ENCODE measurements at regions not wholly inside any gene's neighbourhood (a gene's known extent, or its start where the extent isn't known, plus 50 kb on each side); places are given as distances from the start of the nearest gene placed in this dataset.

GRCh38 chr7:85711894-85712293 lies 525.0 kb upstream of the SEMA3D start:
- no peak overlapping the region for H3K4me2 ChIP-seq (ENCODE audit: insufficient read depth, low read length)
- no TSS peak for BruUV-seq (replicated peaks)
- no peak overlapping the region for H3K4me3 ChIP-seq
- H3K36me3 ChIP-seq (ENCODE audit: control insufficient read depth, insufficient read depth, low read length) = no peaks in the 10 kb centered on the region
- H3K79me2 ChIP-seq (ENCODE audit: control insufficient read depth, insufficient read depth, low read length) = no peaks in the 10 kb centered on the region
- no peaks in the 10 kb centered on the region for H4K20me1 ChIP-seq (replicated peaks; ENCODE audit: control insufficient read depth, insufficient read depth, low read length)
- no peaks in the 10 kb centered on the region for H3K4me1 ChIP-seq (replicated peaks in 1 of 2; ENCODE audit: control insufficient read depth in 2 of 2, insufficient read depth in 2 of 2, low read length in 2 of 2)
- intact Hi-C loops (cut with micrococcal nuclease) (no loop called here), in situ Hi-C loops (cut with MboI) (no loop called here)
- CTCF ChIA-PET (ENCODE audit: low intra/inter-chr PET ratio) = no interaction called here
- ATAC-seq (no peak), DNase-seq (ENCODE audit: extremely low read depth in 1 of 4, low spot score in 3 of 4) (no peak), FAIRE-seq (no peak)
- no peak overlapping the region for H3K9ac ChIP-seq (ENCODE audit: insufficient read depth in 1 of 2, low read depth in 2 of 2, low read length in 2 of 2)
- 0% methylated on average over 2 of the region's 2 CpGs for WGBS (ENCODE audit: insufficient coverage, low coverage, missing lambda C conversion rate)
- TF ChIP-seq ZNF551 (CRISPR knock-in tag; IDR thresholded peaks at IDR 0.05) = no peak
- no peak for TF ChIP-seq RHOXF2B (CRISPR knock-in tag; conservative IDR thresholded peaks at IDR 0.05)
- TF ChIP-seq HMBOX1 (IDR thresholded peaks at IDR 0.05) = no peak
- H3K9me1 ChIP-seq (ENCODE audit: control insufficient read depth, insufficient read depth, low read length) = no peaks in the 10 kb centered on the region
- H3K27ac ChIP-seq (ENCODE audit: extremely low read depth, low read depth, low read length) = no peak overlapping the region
- no peaks in the 10 kb centered on the region for H3K27me3 ChIP-seq (ENCODE audit: control insufficient read depth in 2 of 2, insufficient read depth in 2 of 2, low read length in 2 of 2)
- no peak overlapping the region for H2AFZ ChIP-seq (ENCODE audit: low read depth, low read length)
- H3K9me3 ChIP-seq (replicated peaks; ENCODE audit: control insufficient read depth, insufficient read depth, low read depth, low read length) = no peaks in the 10 kb centered on the region
- POLR2A ChIA-PET = no interaction called here

- H3K4me3 ChIP-seq = no peak overlapping the region
- H3K27me3 ChIP-seq (ENCODE audit: control insufficient read depth in 2 of 2, insufficient read depth in 2 of 2, low read length in 2 of 2) = no peaks in the 10 kb centered on the region
- no peaks in the 10 kb centered on the region for H3K9me3 ChIP-seq (replicated peaks; ENCODE audit: control insufficient read depth, insufficient read depth, low read depth, low read length)
- no TSS peak for BruUV-seq (replicated peaks)
- WGBS (ENCODE audit: insufficient coverage, low coverage, missing lambda C conversion rate) = 0% methylated on average over 2 of the region's 2 CpGs
- no peak for FAIRE-seq
- H4K20me1 ChIP-seq (replicated peaks; ENCODE audit: control insufficient read depth, insufficient read depth, low read length) = no peaks in the 10 kb centered on the region
- no peaks in the 10 kb centered on the region for H3K36me3 ChIP-seq (ENCODE audit: control insufficient read depth, insufficient read depth, low read length)
- intact Hi-C loops (cut with micrococcal nuclease) (no loop called here), in situ Hi-C loops (cut with MboI) (no loop called here)
- H3K9me1 ChIP-seq (ENCODE audit: control insufficient read depth, insufficient read depth, low read length) = no peaks in the 10 kb centered on the region
- H3K79me2 ChIP-seq (ENCODE audit: control insufficient read depth, insufficient read depth, low read length) = no peaks in the 10 kb centered on the region
- TF ChIP-seq ZBTB7A (IDR thresholded peaks at IDR 0.05; ENCODE audit: borderline replicate concordance, control insufficient read depth, low read depth, low read length) (no peak), ZKSCAN3 (CRISPR knock-in tag; IDR thresholded peaks at IDR 0.05) (no peak), SETDB1 (IDR thresholded peaks at IDR 0.05; ENCODE audit: low read length) (no peak)
- no peak overlapping the region for H3K4me2 ChIP-seq (ENCODE audit: insufficient read depth, low read length)
- no peak overlapping the region for H2AFZ ChIP-seq (ENCODE audit: low read depth, low read length)
- H3K27ac ChIP-seq (ENCODE audit: extremely low read depth, low read depth, low read length) = no peak overlapping the region
- no peak for ATAC-seq
- H3K9ac ChIP-seq (ENCODE audit: insufficient read depth in 1 of 2, low read depth in 2 of 2, low read length in 2 of 2) = no peak overlapping the region
- ChIA-PET POLR2A (no interaction called here), CTCF (ENCODE audit: low intra/inter-chr PET ratio) (no interaction called here)
- DNase-seq (ENCODE audit: extremely low read depth in 1 of 4, low spot score in 3 of 4) = no peak
- no peaks in the 10 kb centered on the region for H3K4me1 ChIP-seq (replicated peaks in 1 of 2; ENCODE audit: control insufficient read depth in 2 of 2, insufficient read depth in 2 of 2, low read length in 2 of 2)
Measured at GRCh38 chr7:85710960-85711359, 524.1 kb upstream of the SEMA3D start.

All from K562 (cell line).